Pancreas (tissue), 10 donors: ENCODE measurements at regions not wholly inside any gene's neighbourhood (a gene's known extent, or its start where the extent isn't known, plus 50 kb on each side); places are given as distances from the start of the nearest gene placed in this dataset.
A peak's percentile ranks its signal among the peaks of the same experiment; 100 is the strongest.

Source experiments
- ATAC-seq, 4 donors: fragments of 200-7000 bp; cut with Tn5 transposase; one replicate each; pipeline versions ENCODE4 v1.8.0 to v1.9.1; 2020; ENCODE audit warnings: mild to moderate bottlenecking in 4 of 4, moderate library complexity in 4 of 4
- DNase-seq, 6 donors: peaks; one replicate each; pipeline ENCODE4 v3.0.0-alpha.2; 2020
- FAIRE-seq: peaks from 2 replicates; lab custom pipeline; 2012; peaks lifted over from hg19 to GRCh38; lab: Jason Lieb, UNC
- H3K27ac ChIP-seq, 4 donors: fragments of 200-600 bp; sonication (generic); 1 replicate in 3 of 4; 2 replicates in 1 of 4; pipeline versions ENCODE4 v1.5.0 to v1.8.0; 2020
- H3K27me3 ChIP-seq, 4 donors: fragments of 200-600 bp; one replicate each; pipeline ENCODE4 v1.8.0; 2021
- H3K36me3 ChIP-seq, 3 donors: fragments of 200-600 bp; sonication (generic) in 1 of 3; one replicate each; pipeline versions ENCODE4 v1.5.0 to v1.8.0; 2020 to 2021
- H3K4me1 ChIP-seq, 3 donors: fragments of 200-600 bp; one replicate each; pipeline ENCODE4 v1.8.0; 2021
- H3K4me3 ChIP-seq, 4 donors: fragments of 200-600 bp; sonication (generic) in 2 of 4; one replicate each; pipeline versions ENCODE4 v1.5.0 to v1.8.0; 2020 to 2021
- H3K9me3 ChIP-seq, 4 donors: fragments of 200-600 bp; one replicate each; pipeline ENCODE4 v1.8.0; 2021
- WGBS, 2 donors: extraction: QIAGEN DNeasy Blood & Tissue Kit; methylation state at CpG; one replicate each; pipeline ENCODE4 v1.1.7; 2013; 5-methylcytosine and 5-hydroxymethylcytosine counted together
- intact Hi-C, 3 donors: fragments of 100-400 bp; cut with DNase I; formaldehyde crosslinking; loops; one replicate each; pipeline versions ENCODE4 v1.11.1 to v1.14.2; 2022
- TF ChIP-seq, protein P1 (sequence below), 4 donors: fragments of 200-600 bp; sonication (generic) in 3 of 4; IDR thresholded peaks; one replicate each; pipeline versions ENCODE4 v1.5.0 to v1.8.0; 2021; ENCODE audit warnings: antibody characterized with exemption in 4 of 4
- donor health status: healthy with polysubstance abuse.
- donor health status: DM: no; HTN: no; CAD: no; lungs with moderate emphysema.
- donor health status: DM: no; HTN: no; CAD: no.
- donor health status: control.
- donor health status: control.
- donor health status: Bipolar disorder and iron deficiency.
- donor health status: DM: yes; HTN: yes; CAD: no.
- donor health status: DM: no; HTN: no; CAD: no.
- donor health status: DM: no; HTN: no; CAD: no.
- donor health status: DM: yes; HTN: yes; CAD: no.

DNA sequence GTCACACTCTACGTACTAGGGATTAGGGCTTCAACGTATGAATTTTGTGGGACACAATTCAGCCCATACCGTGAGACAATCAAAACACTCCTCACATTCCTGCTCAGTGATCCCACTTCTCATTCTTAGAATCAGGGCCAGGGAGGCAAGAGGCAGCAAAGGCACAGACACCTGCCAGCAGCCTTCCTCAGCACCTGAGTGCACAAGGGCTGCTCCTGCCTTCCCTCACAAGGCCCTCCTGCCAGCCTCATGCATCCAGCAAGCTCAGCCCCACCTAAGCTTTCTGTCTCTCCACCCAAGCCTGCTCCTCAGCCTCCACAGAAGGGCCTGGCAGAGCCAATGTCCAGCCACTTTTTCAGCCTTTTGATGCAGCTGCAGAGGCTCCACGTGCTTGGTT lies 141.6 kb downstream of the SP3 start:
- TF ChIP-seq, protein P1, sequence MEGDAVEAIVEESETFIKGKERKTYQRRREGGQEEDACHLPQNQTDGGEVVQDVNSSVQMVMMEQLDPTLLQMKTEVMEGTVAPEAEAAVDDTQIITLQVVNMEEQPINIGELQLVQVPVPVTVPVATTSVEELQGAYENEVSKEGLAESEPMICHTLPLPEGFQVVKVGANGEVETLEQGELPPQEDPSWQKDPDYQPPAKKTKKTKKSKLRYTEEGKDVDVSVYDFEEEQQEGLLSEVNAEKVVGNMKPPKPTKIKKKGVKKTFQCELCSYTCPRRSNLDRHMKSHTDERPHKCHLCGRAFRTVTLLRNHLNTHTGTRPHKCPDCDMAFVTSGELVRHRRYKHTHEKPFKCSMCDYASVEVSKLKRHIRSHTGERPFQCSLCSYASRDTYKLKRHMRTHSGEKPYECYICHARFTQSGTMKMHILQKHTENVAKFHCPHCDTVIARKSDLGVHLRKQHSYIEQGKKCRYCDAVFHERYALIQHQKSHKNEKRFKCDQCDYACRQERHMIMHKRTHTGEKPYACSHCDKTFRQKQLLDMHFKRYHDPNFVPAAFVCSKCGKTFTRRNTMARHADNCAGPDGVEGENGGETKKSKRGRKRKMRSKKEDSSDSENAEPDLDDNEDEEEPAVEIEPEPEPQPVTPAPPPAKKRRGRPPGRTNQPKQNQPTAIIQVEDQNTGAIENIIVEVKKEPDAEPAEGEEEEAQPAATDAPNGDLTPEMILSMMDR (IDR thresholded peaks at IDR 0.05), result no peak
- no peak for ATAC-seq
- no peak for FAIRE-seq
- Histone ChIP-seq H3K27ac (no peak overlapping the region), H3K36me3 (no peaks in the 10 kb centered on the region), H3K4me3 (no peak overlapping the region), H3K9me3 (no peaks in the 10 kb centered on the region), H3K4me1 (no peaks in the 10 kb centered on the region), H3K27me3 (no peaks in the 10 kb centered on the region)
- 89 to 97% methylated on average over 4 of the region's 4 CpGs for WGBS, 2 donors
- no peak for DNase-seq
- intact Hi-C loops, result no loop called here

DNA sequence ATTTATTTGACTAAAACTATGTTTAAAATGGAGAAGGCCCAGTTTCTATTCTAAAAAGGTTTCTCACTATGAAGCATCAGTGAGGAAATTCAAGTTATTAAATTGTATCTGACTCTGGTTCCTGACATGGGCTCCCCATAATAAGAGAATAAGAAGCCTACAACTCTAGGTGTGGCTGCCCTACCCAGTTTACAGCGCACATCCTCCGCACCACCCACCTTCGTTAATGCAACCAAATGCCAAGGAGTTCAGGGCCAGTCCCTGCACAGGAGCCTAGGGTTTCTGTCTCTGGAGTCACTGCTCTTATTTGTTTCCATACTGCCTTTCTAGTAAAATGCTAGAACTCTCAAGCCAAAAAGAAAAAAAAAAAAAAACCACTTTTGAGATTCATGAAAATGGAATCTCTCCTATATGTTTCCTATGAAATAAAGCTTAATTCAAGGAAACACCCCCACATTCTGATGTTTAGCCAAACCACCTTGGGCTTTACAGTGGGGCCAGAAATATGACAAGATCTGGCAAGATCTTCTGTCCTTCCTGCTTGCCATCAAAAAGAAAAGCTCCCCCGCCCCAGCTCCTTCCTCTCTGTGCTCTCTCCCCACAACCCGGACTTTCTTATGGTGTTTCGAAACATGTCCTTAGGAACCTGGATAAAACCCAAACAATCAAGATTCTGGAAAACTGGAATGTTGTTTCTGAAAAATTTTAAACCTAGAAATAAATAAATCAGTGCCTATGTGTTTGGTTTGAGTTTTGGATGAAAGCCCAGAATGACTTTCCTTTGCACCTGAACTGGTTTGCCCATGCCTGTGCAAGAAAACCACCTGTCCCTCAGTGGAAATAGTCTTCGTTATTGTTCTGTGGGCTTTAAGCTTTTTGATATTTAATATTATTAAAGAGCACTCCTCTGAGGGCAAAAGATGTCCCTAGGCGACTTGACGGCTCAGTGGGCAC lies 136.7 kb downstream of the SP3 start:
- no peak for DNase-seq

DNA sequence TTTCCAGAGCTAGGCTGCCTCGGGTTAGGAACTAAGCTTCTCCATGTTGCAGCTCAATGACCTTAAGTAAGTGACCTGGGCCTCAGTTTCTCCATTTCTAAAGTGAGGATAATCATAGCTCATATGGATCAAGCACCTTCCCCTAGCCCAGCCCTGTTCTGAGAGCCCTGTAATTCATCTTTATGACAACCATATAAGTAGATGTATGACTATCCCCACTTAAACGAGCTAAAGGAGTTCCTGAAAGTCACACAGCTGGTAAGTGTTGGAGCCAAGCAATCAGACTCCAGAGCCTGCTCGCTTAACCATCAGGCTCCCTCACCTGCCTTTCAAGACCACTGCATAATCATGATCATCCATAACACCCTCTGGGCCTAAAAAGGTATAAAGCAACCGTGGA lies 135.4 kb downstream of the SP3 start:
- no peaks in the 10 kb centered on the region for H3K36me3 ChIP-seq
- H3K4me3 ChIP-seq, result no peak overlapping the region
- 58 to 67% methylated on average over 4 of the region's 4 CpGs for WGBS, 2 donors
- no peaks in the 10 kb centered on the region for H3K9me3 ChIP-seq
- ATAC-seq (no peak), DNase-seq (no peak), FAIRE-seq (no peak)
- H3K27me3 ChIP-seq, result no peaks in the 10 kb centered on the region
- no peaks in the 10 kb centered on the region for H3K4me1 ChIP-seq
- TF ChIP-seq, protein P1 (IDR thresholded peaks at IDR 0.05), result no peak
- intact Hi-C loops, result no loop called here
- no peak overlapping the region for H3K27ac ChIP-seq

More for the DNA sequence above, 136.7 kb downstream of the SP3 start:
- TF ChIP-seq, protein P1 (IDR thresholded peaks at IDR 0.05), result no peak
- H3K9me3 ChIP-seq, result no peaks in the 10 kb centered on the region
- intact Hi-C loops, result no loop called here
- no peaks in the 10 kb centered on the region for H3K4me1 ChIP-seq
- no peak overlapping the region for H3K4me3 ChIP-seq
- FAIRE-seq, result no peak
- peak in 1 of 4 donors; percentile 12 for ATAC-seq
- WGBS, 2 donors, result 64 to 66% methylated on average over 9 of the region's 9 CpGs
- H3K36me3 ChIP-seq, result no peaks in the 10 kb centered on the region
- no peaks in the 10 kb centered on the region for H3K27me3 ChIP-seq
- no peak overlapping the region for H3K27ac ChIP-seq

DNA sequence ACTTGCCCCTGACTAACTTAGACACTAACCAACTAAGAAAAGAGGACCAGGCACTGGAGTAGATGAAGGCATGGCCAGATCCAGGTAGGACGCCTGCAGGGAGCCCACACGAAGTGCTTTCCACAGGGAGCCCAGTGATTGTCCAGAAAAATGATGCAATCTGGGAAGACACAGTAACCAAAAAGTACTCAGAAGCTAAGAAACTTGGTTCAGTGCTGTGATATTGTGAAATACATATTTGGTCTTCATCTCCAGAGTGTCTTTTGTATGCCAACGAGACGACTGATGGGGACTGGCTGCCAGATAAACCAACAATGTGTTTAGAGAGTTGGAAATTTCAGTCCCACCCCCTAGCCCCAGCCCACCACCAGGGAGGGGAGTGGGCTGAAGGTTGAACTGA lies 135.0 kb downstream of the SP3 start:
- 71 to 78% methylated on average over 4 of the region's 4 CpGs for WGBS, 2 donors
- intact Hi-C loops, result no loop called here
- Histone ChIP-seq H3K4me3 (no peak overlapping the region), H3K27me3 (no peaks in the 10 kb centered on the region), H3K9me3 (no peaks in the 10 kb centered on the region), H3K4me1 (no peaks in the 10 kb centered on the region), H3K36me3 (no peaks in the 10 kb centered on the region), H3K27ac (no peak overlapping the region)
- peak in 2 of 4 donors; percentile 26 to 30 for ATAC-seq
- no peak for FAIRE-seq
- DNase-seq, result no peak
- TF ChIP-seq, protein P1 (IDR thresholded peaks at IDR 0.05), result no peak
